Stimulated activated CD8-positive, alpha-beta memory T cell treated with anti-CD3 and anti-CD28 coated beads, Interleukin-15, amount 100 ng/mL, for 48 hours (primary cell): ENCODE measurements at regions not wholly inside any gene's neighbourhood (a gene's known extent, or its start where the extent isn't known, plus 50 kb on each side); places are given as distances from the start of the nearest gene placed in this dataset.

Experiments
- DNase-seq, 2 donors: peaks; one replicate each; pipeline ENCODE4 v3.0.0-alpha.2; 2020; ENCODE audit warnings: low read depth in 2 of 2

DNA sequence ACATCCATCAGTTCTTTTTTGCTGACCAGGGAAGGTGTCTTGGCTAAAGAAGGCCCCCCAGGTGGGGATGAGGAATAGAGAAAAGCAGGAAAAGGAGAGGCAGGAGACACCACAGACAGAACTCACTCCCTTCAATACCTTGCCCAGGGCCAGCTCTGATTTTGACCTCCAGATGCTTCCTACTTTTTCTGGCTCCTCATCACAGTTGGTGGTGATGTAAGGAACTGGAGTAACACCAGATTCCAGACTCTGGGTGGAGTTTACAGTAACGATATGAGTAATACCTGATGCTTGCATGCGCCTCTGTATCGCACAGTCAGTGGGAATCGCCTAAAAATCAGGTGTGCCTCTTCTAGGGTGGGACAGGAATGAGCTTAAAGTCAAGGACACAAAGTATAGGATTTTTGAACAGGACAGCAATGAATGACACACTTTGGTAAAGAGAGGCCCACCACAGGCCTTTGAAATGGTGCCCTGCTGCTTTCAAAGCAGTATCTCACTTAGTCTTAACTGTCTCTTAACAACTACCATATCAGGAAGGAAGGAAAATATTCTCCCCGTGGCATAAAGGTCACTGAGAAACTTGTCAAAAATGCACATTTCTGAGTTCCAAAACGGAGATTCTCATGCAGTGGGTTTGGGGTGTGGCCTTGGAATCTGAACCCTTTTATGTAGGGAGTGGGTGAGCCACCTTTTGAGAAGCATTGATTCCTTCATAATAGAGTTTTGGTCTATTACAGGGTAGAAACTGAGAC lies 140.8 kb downstream of the SNX19 start:
- DNase-seq, result no peak

DNA sequence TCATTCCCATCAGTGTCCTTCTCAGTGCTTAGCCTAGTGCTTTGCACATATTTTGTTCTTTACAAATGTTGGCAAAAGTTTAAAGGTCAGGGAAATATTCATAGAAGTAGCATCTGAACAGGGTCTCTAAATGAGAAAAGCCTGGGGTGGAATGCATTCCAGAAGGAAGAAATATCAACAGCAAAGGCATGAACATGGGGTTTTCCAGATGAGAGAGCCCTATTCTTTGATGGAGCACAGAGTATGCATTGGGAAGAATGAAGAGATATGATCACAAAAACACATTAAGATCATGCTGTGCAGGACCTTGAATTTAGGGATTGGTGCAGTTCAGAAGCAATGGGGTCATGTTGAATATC lies 140.2 kb downstream of the SNX19 start:
- DNase-seq, result no peak

DNA sequence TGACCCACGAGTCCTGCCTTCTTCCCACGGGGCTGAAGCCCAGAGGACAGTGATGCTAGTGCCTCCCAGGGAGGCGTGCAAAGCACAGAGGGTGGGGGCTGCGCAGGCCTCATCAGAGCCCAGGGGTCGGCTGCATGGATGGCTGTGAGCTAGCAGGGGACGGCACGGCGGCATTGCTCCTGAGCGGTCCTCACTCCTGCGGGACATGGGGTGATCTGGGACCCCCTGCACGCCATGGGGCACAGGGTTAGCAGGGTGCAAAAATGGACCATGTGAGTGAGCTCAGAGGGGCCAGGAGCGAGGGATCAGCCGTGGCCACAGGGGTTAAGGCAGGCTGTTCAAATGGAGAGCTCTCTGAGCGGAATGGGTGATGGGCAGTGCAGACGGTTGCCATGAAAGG lies 138.3 kb downstream of the SNX19 start:
- DNase-seq, result no peak

DNA sequence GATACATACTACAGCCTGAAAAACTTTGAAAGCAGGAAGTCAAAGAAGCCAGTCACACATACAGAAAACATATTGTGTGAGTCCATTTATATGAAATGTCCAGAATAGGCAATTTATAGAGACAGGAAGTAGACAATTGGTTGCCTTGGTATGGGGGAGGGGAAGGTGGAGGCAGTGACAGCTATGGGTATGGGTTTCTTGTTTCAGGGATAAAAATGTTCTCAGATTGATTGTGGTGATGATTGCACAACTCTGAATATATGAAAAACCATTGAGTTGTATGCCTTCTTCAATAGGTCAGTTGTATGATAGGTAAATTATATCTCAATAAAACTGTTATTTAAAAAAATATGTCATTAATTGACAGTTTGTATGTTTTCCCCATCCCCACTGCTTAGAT lies 137.6 kb downstream of the SNX19 start:
- no peak for DNase-seq

DNA sequence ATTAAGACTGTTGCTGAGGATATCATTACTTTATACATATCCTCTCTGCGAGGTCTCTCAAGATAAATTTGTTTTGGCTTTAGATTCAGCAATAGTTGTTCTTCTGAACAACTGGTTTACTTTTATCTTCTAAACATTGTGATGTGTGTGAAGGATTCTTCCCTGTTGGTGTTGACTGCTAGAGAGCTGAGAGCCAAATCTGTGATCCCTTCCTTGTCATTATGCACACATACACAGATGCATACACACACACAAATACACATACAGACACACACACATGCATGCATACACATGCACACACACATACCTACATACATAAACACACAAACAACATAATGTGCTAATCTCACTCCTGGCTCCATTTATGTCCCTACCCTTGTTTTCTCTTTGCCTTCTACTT lies 137.0 kb downstream of the SNX19 start:
- DNase-seq, result no peak

DNA sequence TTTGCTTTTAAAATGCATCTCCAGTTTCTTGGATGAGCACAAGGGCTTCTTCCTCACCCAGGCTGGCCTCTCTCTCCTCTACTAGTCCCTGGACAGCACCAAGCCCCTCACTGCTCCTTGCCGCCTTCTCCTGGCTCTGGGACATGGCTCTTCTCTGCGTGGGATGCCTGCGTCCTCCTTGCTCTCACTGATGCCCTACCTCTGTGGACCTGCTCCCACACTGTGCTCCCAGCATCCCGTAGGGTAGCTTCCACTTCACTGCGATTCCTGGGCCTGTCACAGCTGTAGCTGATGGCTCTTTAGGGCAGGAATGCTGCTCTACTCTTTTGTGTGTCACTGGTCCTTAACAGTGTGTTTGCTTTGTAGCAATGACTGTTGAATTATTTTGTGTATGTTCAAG lies 136.3 kb downstream of the SNX19 start:
- no peak for DNase-seq

DNA sequence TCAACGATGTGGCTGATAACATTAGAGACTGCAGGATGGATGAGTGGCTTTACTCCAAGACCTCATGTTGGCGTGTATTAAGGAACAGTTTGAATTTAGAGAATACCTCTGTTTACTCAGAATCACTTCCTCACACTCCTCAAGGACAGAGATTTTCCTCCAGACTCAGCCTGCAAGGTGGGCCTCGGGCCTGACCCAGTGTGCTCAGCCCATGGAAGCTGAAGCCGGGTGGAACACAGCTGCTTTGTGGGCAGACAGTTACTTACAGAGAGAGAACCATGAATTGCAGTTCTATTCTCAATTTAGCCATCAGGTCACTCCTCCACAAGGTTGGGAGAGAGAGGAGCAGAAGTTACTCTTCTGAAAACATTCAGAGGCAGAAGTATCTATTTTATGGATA lies 135.8 kb downstream of the SNX19 start:
- no peak for DNase-seq

DNA sequence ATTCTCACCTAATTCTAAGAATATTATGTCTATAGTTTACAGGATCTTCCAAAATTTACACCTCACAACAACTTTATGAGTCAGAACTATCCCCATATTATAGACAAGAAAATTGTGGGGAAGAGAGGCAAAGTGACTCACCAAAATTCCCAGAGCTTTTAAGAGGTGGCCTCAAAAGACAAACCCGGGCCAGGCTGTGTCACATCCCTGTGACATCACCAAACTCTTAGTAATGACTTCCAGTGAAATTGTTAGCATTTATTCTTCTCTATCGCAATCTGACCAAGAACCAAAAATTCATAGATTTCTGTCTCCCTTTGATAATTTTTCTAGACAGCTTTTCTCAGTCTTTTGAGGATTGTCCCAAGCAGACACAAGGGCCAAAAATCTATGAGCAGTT lies 134.3 kb downstream of the SNX19 start:
- no peak for DNase-seq

DNA sequence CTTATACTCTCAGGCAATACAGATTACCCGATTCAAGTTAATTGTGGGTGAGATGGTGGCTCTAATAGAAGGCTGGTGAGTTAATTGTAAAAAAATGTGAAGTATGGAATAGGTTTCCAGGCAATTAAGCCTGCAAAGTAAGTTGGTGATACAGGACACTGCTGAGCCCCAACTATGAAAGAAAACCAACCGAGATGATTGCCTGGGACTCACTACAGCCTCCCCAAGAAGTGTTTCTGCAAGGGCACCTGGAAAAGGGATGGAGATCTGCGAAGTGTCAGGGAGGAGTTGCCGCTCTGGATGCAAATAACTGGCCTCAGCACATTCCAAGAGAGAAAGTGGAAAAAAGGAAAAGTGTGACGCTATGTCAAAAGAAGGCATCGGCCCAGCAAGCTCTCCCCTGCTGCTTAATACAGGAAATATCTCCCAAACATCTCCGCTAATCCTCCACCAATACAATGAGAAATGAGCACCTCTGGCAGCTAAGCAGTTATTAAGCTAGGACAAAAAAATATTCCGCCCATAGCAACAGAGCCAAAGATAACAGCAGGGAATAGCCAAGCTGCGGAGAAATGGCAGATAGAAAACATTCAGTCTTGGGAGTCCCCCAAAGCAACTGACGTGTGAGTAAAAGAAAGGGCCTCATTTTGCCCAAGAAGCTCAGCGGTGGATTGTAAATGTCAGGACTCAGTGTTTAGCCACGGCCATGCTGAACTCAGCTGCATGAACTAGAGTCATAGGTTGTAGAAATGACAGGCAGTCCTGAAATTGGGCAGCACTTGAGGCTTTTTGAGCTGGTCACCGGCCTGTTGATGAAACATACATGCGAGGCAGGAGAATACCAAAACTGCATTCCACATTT lies 133.7 kb downstream of the SNX19 start:
- DNase-seq, result no peak

DNA sequence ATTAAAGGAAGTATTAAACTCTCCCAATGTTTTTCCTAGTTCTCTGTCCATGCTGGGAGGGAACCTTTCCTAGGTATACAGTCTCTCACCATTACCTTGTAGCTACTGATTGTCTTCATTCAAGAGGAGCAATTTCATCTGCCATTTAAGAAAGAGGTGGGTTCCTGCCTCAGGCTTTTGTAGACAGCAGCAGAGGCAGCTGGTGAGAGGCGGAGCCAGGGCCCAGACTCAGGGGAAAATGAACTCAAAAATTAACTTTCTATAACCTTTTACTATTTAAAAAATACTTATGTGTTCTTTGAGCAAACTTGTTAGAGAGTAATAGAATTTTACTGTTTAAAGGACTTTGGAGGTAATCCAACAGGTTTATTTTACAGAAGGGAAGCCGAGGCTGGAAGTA lies 133.0 kb downstream of the SNX19 start:
- DNase-seq, result no peak

DNA sequence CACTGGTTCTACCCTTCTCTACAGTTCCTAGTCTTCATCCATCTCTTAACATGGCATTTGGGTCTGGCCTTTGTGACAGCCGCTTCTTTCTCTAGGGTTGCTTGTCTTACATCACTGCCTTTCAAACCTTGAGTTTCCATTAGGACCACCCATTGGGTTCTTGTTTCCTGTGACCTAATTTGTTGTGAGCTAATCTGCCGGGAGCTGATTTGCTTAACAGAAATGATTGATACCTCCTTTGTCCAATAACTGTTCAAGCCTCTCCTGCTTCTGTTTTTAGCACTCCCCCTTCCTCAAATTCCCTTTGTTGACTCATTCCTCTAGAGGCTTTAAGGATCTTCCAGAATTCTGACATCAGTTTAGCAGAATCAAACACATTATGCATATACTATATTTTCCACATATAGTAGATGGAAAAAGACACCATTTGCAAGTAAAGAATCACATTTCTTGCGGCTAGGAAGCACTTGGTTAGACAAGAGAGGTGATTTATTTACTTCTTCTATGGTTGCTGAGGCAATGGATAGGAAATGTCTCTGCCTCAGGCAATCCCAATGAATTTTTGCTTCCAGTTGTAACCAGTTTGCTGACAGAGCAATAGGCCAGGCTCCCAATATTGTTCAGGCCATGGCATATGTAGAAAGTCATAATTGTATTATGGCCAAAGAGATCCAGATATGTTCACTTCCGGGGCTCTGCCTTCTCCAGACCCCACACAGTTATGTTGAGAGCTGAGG lies 130.7 kb downstream of the SNX19 start:
- no peak for DNase-seq

DNA sequence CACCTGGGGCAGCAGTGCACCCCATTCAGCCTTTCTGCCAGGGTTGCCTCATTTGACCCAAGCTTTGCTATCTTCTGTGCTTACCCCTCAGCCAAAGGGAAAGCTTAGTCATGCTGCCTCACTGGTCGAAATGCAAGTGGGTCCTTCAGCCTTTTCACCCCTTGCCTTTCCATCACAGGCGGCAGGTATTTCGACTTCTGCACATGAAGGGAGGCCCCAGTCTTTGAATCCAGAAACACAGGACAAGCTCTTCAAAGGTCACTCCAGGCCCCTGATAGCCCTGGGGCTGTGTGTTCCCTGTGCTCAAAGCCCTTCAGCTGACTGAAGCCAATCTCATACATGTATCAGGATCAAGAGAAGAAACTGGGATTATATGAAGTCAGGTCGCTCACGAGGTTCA lies 129.7 kb downstream of the SNX19 start:
- DNase-seq, result no peak

DNA sequence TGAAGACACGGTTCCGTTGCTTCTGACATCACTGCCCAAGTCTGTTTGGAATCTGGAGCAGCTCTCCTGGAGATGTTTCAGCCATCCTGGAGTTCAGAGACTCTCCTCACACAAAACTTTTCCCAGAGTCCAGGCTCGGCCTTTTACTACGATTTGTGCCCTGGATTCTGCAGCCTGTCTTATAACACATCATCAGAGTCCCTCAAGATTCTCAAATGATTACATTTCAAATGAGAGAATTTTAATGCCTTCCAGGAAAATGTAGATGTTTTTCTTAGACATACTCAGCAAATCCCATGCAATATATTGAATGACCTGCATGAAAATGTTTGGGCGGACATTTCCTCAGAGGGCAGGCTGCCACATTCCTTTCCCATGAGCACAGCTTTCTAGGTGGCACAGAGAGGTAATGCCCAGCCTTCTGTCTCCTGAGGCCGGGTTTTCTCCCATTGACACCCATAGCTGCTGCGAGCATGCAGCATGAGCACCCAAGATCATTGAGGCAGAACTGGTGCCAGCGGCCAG lies 129.1 kb downstream of the SNX19 start:
- no peak for DNase-seq

DNA sequence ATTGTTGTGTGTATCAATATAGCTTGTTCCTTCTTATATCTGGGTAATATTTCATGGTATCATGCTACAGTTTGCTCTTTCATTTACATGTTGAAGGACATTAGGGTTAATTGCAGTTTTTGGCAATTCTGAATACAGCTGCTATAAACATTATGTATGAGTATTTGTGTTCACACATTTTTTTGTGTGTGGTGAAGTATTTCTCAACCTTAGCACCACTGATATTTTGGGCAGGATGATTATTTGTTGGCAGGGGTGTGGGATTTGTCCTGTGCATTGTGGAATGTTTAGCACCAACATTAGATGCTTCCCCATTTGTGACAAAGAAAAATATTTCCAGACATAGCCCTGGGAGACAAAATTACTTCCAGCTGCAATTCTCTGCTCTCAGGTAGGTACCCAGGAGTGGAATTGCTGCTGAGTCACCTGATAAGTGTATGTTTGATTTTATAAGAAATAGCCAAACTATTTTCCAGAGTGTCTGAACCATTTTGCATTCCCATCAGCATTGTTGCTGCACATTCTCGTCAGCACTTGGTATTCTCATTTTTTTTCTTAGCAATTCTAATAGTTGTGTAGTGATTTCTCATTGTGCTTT lies 128.2 kb downstream of the SNX19 start:
- no peak for DNase-seq

DNA sequence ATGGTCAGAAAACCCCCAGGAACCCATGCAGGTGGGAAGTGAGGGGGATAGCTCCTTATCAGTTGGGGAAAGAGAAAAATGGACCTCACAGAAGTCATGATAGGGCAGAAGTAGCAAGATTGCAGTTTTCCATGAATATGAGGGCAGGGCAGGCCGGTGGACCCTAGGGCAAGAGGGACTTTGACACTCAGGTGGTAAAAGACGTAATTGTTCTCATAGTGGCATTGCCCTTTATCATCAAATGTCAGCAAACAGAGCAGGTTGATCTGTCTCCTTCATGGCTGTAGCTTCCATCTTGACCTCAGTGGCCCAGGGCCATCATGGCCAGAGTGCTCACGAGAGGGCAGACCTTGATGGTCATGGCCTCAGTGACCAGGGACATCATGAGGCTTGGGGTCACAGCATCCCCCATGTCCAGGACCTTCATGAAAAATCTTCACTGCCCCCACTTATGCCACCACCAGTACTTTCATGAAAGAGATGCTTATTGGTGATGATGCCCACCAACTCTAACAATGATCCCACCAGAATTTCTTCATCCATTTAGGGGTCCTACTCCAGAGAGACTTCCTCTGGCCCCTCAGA lies 127.1 kb downstream of the SNX19 start:
- no peak for DNase-seq

DNA sequence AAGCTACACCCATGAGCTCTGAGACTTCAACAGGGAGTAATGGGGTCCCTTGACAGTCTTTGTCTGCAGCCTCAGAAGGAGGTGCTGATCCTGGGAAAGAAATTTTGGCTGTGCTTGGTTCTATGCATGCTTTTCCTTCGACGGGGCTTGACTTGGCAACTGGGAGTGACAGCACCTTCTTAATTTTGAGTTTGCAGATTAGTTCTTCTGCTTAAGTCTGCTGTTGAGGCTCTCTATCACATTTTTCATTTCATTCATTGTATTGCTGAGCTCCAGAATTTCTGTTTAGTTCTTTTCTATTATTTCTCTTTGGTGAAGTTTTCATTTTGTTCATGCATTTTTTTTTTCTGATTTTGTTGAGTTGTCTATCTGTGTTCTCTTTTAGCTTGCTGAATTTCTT lies 125.6 kb downstream of the SNX19 start:
- DNase-seq, result no peak

DNA sequence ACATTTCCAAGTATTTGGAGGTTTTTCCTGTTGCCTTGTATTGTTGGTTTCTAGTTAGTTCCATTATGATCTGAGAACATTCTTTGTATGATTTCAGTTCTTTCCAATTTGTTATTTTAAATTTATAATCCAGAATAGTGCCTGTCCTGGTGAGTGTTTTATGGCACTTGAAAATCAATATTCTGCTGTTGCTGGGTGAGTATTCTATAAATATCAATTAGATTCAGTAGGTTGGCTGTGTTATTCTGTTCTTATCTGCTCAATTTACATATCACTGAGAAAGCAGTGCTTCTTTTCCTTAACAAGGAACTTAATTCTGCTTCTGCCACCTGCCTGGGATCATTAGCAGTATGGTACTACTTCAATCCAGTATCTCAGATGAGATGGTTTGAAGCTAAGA lies 123.5 kb downstream of the SNX19 start:
- no peak for DNase-seq

DNA sequence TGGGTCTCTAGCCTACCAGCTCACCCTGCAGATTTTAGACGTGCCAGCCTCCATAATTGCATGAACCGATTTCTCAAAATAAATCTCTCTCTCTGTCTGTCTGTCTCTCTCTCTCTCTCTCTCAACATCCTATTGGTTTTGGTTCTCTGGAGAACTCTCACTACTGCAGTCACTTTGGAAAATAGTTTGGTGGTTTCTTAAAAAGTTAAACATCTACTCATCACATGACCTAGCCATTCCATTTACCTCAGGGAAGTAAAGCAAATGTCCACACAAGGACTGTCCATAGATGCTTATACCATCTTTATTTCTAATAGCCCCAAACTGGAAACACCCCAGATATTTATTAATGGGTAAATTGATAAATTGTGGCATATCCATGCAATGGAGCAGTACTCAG lies 119.5 kb downstream of the SNX19 start:
- no peak for DNase-seq

DNA sequence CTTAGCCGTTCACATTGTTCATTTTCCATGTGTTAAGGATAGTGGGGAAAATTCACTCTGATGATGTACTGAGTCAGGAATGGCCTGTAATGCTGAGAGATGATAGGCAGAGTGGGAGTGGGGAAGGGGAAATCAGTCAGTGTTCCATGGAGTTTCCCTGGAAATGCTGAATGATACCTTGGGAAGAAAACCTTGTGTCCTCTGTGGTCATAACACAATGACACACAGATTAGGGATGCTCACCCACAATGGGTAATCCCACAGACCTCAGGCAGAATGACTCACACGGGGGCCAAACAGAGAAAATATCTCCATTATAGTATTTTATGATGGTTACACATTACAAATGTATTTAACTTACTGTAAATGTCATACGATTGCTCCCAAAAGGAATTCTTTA lies 118.0 kb downstream of the SNX19 start:
- DNase-seq, result no peak

DNA sequence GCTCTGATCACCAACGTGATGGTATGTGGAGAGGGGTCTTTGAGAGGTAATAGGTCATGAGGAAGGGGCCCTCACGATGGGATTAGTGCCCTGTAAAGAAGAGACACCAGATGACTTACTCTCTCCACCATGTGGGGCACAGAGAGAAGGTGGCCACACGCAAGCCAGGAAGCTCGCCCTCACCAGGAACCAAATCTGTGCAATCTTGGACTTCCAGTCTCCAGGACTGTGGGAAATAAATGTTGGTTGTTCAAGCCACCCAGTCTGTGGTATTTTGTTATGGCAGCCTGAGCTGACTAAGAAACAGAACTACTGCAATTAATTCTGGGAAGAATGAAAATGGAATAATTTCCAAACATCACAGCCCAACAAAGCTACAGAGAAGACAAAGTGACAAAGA lies 117.5 kb downstream of the SNX19 start:
- no peak for DNase-seq

DNA sequence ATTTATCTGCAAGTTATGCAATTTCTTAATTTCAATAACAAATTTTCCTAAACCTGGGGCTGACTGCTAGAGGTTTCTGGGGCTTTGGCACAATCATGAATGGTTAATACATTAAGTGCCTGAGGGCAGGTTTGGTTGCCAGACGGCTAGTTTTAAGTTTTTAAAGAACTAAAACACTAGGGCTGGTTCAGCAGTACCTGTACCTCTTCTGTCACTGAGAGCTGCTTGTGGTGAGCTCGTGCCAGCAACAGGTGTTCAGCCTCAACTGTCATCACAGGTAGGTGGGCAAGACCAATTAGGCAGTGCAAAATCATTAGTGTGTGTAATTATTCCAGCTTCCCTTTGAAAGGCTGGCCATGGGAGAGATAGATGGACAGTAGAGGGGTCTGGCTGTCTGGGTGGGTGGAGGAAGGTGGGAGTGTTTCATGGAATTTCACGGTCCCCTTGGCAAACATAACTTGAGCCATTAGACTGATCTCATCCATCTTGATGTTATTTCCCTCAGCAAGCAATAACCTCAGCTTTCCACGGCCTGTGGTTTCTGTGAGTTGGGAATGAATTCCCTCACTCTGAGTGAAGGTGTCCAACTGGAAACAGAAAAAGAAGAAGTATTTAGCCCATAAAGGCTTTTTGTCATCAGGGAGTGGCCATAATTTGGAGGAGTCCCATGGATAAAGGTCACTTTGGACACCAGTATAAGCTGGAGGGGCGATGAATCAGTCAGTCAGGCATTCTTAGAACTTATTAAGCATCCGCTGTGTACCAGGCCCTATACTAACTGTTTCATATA lies 114.8 kb downstream of the SNX19 start:
- DNase-seq, result no peak
